ENCODE measurements at regions not wholly inside any gene's neighbourhood (a gene's known extent, or its start where the extent isn't known, plus 50 kb on each side); places are given as distances from the start of the nearest gene placed in this dataset.

- TF ChIP-seq CTCF (IDR thresholded peaks at IDR 0.05) (no peak), POLR2A (IDR thresholded peaks at IDR 0.05) (no peak)
Observed at GRCh38 chr20:48474022-48474421, 353.8 kb downstream of the PREX1 start.

Measured in esophagus squamous epithelium (tissue), 4 donors.